Osteoblast (primary cell): ENCODE measurements at regions not wholly inside any gene's neighbourhood (a gene's known extent, or its start where the extent isn't known, plus 50 kb on each side); places are given as distances from the start of the nearest gene placed in this dataset.

Experiments
- DNase-seq: peaks from one replicate; pipeline ENCODE4 v3.0.0; 2011; ENCODE audit warnings: low spot score, mixed read lengths; ENCODE audit not compliant: insufficient read length; ENCODE audit errors: missing footprints
- H2AFZ ChIP-seq: 2 replicates; pipeline ENCODE4 v1.6.0; 2011; ENCODE audit warnings: mild to moderate bottlenecking, low read length
- H3K27ac ChIP-seq: 2 replicates; pipeline ENCODE4 v1.5.1; 2011; ENCODE audit warnings: mild to moderate bottlenecking, low read depth, low read length, moderate library complexity
- H3K27me3 ChIP-seq: 2 replicates; pipeline ENCODE4 v1.6.0; 2012; ENCODE audit warnings: mild to moderate bottlenecking, control low read depth, inconsistent platforms, low read length, moderate library complexity; ENCODE audit not compliant: insufficient read depth
- H3K36me3 ChIP-seq: 2 replicates; pipeline ENCODE4 v1.5.1; 2011; ENCODE audit warnings: mild to moderate bottlenecking, low read length, control low read depth, moderate library complexity; ENCODE audit not compliant: insufficient read depth
- H3K4me1 ChIP-seq: 2 replicates; pipeline ENCODE4 v1.5.1; 2011; ENCODE audit warnings: mild to moderate bottlenecking, low read length, control low read depth, moderate library complexity; ENCODE audit not compliant: insufficient read depth
- H3K4me2 ChIP-seq: 2 replicates; pipeline ENCODE4 v1.6.0; 2011; ENCODE audit warnings: mild to moderate bottlenecking, low read length; ENCODE audit not compliant: insufficient read depth
- H3K4me3 ChIP-seq: fragments of 200-600 bp; sonication (generic); 3 replicates; pipeline ENCODE4 v1.5.1; 2012; ENCODE audit warnings: mild to moderate bottlenecking, low read length, inconsistent platforms; ENCODE audit not compliant: insufficient read depth
- H3K79me2 ChIP-seq: 2 replicates; pipeline ENCODE4 v1.6.0; 2012; ENCODE audit warnings: mild to moderate bottlenecking, low read length, control low read depth, inconsistent platforms; ENCODE audit not compliant: insufficient read depth
- H3K9me3 ChIP-seq: 2 replicates; pipeline ENCODE4 v1.5.1; 2011; ENCODE audit warnings: low read depth, low read length, control low read depth
- H4K20me1 ChIP-seq: 2 replicates; pipeline ENCODE4 v1.6.0; 2012; ENCODE audit warnings: mild to moderate bottlenecking, low read length, control low read depth; ENCODE audit not compliant: insufficient read depth
- CTCF ChIP-seq: IDR thresholded peaks from 2 replicates; pipeline ENCODE4 v1.5.1; 2011; ENCODE audit warnings: mild to moderate bottlenecking, low read depth, low read length, moderate library complexity; ENCODE audit errors: extremely low read depth

DNA sequence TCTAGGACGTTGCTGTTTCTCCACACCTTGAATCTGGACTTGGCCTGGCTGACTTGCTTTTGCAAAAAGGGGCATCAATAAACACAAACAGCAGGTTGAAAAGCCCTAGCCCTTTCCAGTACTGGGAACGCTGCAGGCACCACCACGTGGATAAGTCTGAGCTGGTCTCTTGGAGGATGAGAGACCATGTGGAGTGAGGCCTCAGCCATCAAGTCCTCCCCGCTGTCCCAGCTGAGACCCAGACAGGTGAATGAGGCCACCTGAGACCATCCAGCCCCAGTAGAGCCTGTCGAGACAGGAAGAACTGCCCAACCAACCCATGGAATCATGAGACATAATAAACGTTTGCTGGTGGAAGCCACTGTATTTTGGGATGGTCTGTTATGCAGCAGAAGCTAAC lies 688.7 kb downstream of the PTPRU start:
- Histone ChIP-seq H3K27ac (no peak overlapping the region), H3K4me1 (no peaks in the 10 kb centered on the region), H3K9me3 (no peaks in the 10 kb centered on the region), H2AFZ (no peak overlapping the region), H3K27me3 (no peaks in the 10 kb centered on the region), H3K36me3 (no peaks in the 10 kb centered on the region), H3K4me2 (no peak overlapping the region), H3K79me2 (no peaks in the 10 kb centered on the region), H3K4me3 (no peak overlapping the region), H4K20me1 (no peaks in the 10 kb centered on the region)
- TF ChIP-seq CTCF = no peak
- DNase-seq = no peak

DNA sequence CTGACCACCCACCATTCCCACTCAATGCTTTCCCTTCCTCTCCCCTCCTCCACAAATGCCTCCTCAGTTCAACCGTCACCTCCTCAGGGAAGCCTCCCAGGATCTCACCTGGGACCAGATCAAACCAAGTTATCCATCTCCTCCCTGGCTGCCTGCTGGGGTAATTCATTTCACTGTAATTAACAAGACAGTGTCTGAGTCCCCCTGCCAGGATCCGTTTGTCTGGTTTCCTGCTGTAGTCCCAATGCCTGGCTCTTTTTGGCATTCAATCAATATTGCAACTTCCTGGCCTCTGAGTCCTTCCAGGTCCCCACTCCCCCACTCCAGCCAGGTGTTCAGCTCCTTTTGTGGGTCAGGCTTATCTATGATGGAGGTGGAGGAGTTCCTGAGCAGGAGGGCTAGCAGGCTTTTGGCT lies 687.7 kb downstream of the PTPRU start:
- H3K79me2 ChIP-seq = no peaks in the 10 kb centered on the region
- H3K27me3 ChIP-seq = no peaks in the 10 kb centered on the region
- no peaks in the 10 kb centered on the region for H3K36me3 ChIP-seq
- no peaks in the 10 kb centered on the region for H3K4me1 ChIP-seq
- H3K9me3 ChIP-seq = no peaks in the 10 kb centered on the region
- H4K20me1 ChIP-seq = no peaks in the 10 kb centered on the region
- H3K4me2 ChIP-seq = no peak overlapping the region
- H3K27ac ChIP-seq = no peak overlapping the region
- H2AFZ ChIP-seq = no peak overlapping the region
- no peak for TF ChIP-seq CTCF
- DNase-seq = no peak
- H3K4me3 ChIP-seq = no peak overlapping the region

DNA sequence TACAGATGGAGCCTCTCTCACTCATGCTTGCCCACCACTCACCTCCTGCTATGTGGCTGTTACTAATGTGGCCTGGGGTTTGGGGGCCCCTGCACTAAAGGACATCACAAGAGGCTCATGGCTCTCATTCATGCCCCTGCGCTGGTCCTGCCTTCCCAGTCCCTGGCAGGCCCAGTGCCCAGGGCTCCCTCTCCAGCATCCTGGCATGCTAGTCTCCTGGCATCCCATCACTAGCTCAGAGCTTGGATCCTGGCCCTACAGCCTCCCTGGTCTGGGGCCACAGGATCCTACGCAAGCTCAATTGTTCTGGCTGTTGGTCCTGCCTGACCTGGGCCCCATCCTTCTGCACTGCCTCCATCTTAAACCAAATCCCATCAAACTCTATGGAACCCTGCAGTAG lies 685.4 kb downstream of the PTPRU start:
- no peak for DNase-seq
- H3K9me3 ChIP-seq = no peaks in the 10 kb centered on the region
- no peak overlapping the region for H3K4me2 ChIP-seq
- TF ChIP-seq CTCF = no peak
- H3K4me1 ChIP-seq = no peaks in the 10 kb centered on the region
- no peak overlapping the region for H3K4me3 ChIP-seq
- no peak overlapping the region for H3K27ac ChIP-seq
- H2AFZ ChIP-seq = no peak overlapping the region
- no peaks in the 10 kb centered on the region for H4K20me1 ChIP-seq
- H3K79me2 ChIP-seq = no peaks in the 10 kb centered on the region
- H3K27me3 ChIP-seq = no peaks in the 10 kb centered on the region
- no peaks in the 10 kb centered on the region for H3K36me3 ChIP-seq

DNA sequence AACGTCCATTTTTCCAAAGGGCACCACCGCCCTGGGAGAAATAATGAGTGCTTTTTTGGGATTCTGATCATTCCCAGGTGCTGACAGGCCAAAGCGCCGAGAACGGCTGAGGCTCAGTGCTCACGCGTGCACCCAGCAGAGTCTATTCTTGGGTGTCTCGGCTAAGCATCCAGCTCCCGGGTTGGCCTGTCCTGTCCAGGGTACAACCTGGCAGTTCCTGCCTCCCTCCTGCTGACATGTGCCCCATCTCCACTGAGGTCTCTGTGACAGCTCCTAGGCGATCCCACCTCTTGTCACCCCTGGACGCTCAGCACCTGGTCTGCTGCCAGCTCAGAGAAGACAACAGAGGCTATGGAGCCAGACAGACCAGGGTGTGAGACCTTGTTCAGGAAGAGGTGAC lies 684.5 kb downstream of the PTPRU start:
- no peaks in the 10 kb centered on the region for H3K36me3 ChIP-seq
- H3K79me2 ChIP-seq = no peaks in the 10 kb centered on the region
- TF ChIP-seq CTCF = no peak
- no peaks in the 10 kb centered on the region for H3K9me3 ChIP-seq
- no peak overlapping the region for H3K4me2 ChIP-seq
- H3K4me1 ChIP-seq = no peaks in the 10 kb centered on the region
- no peak overlapping the region for H2AFZ ChIP-seq
- H3K27me3 ChIP-seq = no peaks in the 10 kb centered on the region
- no peak overlapping the region for H3K4me3 ChIP-seq
- no peaks in the 10 kb centered on the region for H4K20me1 ChIP-seq
- no peak for DNase-seq
- H3K27ac ChIP-seq = no peak overlapping the region
